Body of pancreas (tissue), 4 donors: ENCODE measurements at regions not wholly inside any gene's neighbourhood (a gene's known extent, or its start where the extent isn't known, plus 50 kb on each side); places are given as distances from the start of the nearest gene placed in this dataset.

Source experiments
- POLR2A ChIP-seq, 3 donors: fragments of 450-650 bp; IDR thresholded peaks; one replicate each; pipeline ENCODE4 v1.6.1; 2016; ENCODE audit warnings: antibody characterized with exemption in 3 of 3, mild to moderate bottlenecking in 2 of 3
- TF ChIP-seq, protein P1 (sequence below), 7 experiments: fragments of 450-650 bp in 4 of 7; fragments of 200-600 bp in 3 of 7; sonication (generic) in 3 of 7; IDR thresholded peaks; one replicate each; pipeline ENCODE4 v1.5.1; 2016 to 2019; ENCODE audit warnings: antibody characterized with exemption in 7 of 7

DNA sequence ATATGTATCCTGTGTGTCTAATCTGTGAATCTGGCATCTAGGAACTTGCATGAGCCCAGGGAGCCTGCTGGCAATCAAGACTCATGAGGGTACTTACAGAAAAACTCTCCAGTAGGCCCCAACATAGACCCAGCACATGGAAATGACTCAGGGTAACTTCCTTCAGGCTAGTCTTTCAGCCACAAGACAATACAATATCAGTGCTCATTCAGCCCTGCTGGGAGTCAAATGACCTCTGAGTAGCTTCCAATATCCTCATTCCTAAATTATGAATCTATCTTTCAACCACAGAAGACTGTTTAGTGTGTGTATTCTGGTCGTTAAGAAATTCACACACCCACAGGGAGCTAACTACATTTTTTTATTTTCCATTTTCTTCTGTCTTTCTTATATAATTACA is 1273.0 kb downstream of the EFNA5 start:
- TF ChIP-seq, protein P1, sequence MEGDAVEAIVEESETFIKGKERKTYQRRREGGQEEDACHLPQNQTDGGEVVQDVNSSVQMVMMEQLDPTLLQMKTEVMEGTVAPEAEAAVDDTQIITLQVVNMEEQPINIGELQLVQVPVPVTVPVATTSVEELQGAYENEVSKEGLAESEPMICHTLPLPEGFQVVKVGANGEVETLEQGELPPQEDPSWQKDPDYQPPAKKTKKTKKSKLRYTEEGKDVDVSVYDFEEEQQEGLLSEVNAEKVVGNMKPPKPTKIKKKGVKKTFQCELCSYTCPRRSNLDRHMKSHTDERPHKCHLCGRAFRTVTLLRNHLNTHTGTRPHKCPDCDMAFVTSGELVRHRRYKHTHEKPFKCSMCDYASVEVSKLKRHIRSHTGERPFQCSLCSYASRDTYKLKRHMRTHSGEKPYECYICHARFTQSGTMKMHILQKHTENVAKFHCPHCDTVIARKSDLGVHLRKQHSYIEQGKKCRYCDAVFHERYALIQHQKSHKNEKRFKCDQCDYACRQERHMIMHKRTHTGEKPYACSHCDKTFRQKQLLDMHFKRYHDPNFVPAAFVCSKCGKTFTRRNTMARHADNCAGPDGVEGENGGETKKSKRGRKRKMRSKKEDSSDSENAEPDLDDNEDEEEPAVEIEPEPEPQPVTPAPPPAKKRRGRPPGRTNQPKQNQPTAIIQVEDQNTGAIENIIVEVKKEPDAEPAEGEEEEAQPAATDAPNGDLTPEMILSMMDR (IDR thresholded peaks at IDR 0.05): no peak
- no peak for TF ChIP-seq POLR2A (IDR thresholded peaks at IDR 0.05)
